ENCODE measurements at regions not wholly inside any gene's neighbourhood (a gene's known extent, or its start where the extent isn't known, plus 50 kb on each side); places are given as distances from the start of the nearest gene placed in this dataset.

- no peak for TF ChIP-seq CTCF (IDR thresholded peaks at IDR 0.05; ENCODE audit: low read depth, low read length)
- TF ChIP-seq POLR2A (IDR thresholded peaks at IDR 0.05; ENCODE audit: extremely low read depth, insufficient read length) = no peak
- no peak for TF ChIP-seq MAX (IDR thresholded peaks at IDR 0.05; ENCODE audit: low read depth, low read length)
- TF ChIP-seq MYC (IDR thresholded peaks at IDR 0.05; ENCODE audit: low read depth, low read length) = no peak
These were observed 161.5 kb upstream of the PTCHD4 start for GRCh38 chr6:48272518-48272917.

All from NB4 (cell line).